IPS-NIHi7 (cell line): ENCODE measurements at regions not wholly inside any gene's neighbourhood (a gene's known extent, or its start where the extent isn't known, plus 50 kb on each side); places are given as distances from the start of the nearest gene placed in this dataset.
"Not testable (repeated sequence)": the region's sequence is repeated elsewhere in the genome, so short reads cannot be mapped to it uniquely, and the experiment has no call there.

Source experiments
- DNase-seq: peaks from one replicate; pipeline ENCODE4 v3.0.0; 2012; ENCODE audit warnings: mixed read lengths; ENCODE audit errors: extremely low spot score

DNA sequence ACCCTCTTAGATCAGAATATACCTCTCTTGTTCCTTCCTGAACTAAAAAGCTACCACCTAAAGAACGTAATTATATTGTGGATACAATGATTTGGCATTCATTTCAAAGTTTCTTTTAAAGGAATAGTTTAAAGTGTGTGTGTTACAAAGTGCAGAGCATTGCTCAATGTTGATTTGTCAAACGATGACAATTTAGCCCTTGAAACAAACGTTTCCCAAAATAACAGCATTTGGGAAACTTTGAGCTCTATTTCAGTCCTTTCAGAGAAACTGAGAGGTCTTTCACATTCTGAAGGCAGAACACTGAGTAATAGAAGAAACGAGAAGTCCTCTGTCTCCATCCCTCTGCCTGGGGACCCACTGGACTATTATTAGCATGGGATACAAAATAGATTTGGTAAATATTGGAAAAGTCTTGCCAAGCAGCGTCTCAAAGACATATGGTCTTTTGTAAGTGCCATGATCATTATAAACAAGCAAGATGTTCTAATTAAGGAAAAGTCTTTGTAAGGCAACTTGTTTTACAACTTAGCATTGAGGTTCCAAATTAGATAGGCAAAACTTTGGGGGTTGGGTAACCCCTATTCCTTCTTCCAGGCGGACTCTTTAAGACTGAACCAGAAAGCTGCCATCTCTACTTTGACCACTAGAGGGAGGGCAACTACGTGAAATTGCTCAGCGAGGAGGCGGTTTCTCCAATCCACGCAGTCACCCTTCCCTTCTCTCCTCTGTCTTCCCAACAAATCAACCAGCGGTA, 208.8 kb downstream of the RNF144B start:
- peak; percentile 77 for DNase-seq

DNA sequence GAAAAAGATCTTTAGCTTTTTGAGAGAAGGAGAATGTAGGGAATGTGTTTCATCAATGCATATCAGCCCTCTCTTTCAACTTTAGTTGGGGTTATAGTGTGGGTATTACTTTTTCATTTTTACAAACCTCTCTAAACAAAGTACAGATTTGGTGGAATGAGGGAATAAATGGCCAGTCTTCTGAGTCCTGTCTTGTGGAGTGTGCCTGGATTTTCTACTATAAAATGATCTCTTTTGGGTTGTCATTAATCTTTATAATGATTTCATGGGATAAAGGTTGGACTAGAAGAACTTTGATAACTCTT, 209.3 kb downstream of the RNF144B start:
- DNase-seq, result no peak

DNA sequence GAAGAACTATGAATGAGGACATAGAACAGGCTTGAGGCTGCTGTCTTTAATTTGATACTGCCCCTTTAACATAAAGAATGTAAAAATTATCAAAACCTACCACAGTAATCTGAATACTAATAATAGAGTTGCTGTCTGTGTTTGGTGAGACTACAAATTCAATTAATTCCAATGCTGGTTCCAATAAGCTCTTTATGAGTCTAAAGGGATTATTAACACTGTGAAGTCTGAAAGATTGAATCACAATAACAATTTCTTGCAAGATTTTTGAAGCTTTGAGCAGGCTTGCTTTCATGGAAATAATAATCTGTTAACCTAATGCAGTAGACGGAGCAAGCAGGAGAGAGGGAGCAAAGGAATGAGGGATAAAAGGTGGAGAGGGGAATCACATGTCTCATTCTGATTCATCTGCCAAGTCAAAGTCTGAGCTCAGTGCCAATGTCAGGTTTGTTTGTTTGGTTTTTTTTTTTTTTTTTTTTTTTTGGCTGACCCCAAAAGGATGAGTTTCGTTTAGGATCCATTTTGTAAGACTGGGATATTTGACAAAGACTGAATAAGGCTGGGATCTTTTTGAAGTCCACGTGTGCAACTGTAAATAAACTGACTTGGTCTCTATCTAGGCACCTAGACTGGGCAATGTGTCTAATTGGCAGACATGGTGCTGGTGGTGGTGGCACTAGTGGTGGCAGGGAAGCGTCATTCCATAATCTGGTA, 211.6 kb downstream of the RNF144B start:
- no peak for DNase-seq

DNA sequence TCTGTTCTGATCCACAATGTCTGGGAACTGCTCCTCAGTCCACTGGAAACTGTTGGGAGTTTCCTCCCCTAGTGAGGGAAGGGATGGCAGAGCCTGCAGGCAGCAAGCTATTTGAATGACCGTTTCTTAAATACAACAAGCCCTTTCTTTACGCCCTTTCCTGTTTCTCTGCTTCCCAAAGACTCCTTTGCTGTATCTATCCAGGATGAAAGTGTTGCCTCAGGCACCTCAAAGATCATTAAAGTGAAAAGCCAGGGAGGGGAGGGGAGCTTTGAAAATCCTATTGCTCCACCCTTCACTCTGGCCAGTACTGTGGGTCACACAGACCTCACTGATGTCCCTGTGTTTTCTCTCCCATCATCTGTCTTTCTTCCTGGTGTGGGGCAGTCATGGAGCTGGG, 213.1 kb downstream of the RNF144B start:
- DNase-seq, result peak; percentile 16

DNA sequence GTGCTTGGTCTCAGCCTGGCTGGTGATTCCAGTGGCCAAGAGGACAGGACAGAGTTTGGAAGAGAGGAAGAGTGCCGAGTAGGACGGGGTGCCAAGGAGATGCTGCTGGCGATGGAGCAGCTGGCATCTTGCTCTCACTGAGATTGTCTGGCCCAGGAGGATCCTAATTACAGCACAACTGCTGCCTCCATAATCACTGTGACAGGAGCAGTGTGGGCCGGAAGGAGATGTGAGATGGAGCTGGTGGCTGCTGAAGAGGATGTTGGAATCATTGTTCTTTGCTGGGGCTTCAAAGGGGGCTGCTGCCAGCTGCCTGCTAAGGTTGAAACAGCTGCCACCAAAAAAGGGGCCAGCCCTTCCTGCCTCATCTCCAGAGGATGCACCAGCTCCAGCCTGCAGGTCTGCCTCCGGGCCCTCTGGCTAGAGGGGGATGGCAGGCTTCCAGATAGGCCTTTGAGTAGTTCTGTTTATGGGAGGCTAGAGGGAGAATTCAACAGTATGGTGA, 214.4 kb downstream of the RNF144B start:
- no peak for DNase-seq

DNA sequence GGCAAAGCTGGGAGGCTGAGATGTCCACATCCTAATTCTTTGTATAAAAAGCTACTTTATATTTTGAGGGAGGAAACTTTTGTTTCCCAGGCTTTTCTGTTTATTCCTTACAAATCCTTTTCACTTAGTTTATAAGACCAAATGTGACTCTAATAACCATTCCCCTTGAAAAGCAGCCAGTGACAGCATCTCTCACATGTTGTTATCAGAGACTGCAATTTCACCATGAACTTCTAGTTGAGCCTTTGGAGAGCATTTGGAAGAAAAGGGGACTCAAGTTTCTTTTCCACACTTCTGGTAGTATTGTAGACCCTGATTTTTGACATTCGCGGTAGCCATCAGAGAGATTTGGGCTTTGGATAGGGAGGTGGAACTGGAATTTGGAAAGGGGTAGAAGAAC, 215.8 kb downstream of the RNF144B start:
- DNase-seq, result no peak

DNA sequence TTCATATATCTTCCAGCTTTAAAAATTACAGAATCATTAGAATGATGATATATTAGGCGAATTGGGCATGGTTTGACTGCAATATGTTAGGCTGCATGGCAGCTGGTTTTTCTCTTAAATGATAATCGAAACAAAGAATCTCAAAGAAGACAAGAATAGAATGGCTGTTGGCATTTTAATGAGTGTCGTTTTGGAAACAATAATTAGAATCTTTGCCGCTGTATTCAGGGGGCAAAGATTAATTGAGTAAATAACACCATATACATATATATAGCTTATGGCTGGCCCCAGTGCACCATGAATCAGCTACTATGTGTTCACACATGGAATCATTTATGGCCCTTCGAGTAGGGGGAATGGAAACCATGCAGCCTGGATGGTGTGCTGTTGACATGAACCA, 216.2 kb downstream of the RNF144B start:
- DNase-seq, result no peak

DNA sequence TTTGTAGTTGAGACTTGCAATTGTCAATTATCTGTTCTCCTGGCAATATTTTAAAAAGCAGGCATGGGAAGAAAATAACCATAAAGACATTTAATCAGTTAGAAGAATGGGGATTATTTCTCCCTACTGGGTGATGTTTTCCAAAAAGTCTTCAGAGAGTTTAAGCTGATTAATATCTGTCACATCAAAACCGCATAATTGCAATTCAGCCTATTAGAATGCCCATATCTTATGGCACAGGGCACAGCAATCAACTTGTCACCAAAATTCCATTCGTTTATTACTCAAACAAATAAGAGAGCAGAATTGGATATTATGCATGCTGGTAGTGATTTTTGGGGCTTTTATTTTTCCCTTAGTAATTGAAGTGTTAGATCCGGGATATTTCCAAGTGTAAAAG, 218.7 kb downstream of the RNF144B start:
- DNase-seq, result no peak

DNA sequence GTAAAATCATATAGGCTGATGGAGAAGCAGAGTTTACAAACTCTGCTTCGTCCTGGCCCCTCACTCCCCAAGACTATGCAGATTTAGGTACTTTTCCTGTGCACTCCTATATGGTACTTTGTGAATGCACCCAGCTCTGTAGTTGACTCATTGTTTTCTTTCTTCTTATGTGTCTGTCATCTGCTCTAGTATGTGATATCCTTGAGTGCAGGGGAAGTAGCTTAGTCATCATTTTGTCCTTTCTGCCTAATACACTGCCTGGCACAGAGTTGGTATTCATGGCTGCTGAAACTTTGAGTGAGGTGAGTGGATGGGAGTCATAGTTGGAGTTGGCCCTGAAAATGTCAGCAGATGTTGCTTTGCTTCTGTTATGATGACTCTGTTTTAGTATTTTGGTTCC, 222.6 kb downstream of the RNF144B start:
- no peak for DNase-seq

DNA sequence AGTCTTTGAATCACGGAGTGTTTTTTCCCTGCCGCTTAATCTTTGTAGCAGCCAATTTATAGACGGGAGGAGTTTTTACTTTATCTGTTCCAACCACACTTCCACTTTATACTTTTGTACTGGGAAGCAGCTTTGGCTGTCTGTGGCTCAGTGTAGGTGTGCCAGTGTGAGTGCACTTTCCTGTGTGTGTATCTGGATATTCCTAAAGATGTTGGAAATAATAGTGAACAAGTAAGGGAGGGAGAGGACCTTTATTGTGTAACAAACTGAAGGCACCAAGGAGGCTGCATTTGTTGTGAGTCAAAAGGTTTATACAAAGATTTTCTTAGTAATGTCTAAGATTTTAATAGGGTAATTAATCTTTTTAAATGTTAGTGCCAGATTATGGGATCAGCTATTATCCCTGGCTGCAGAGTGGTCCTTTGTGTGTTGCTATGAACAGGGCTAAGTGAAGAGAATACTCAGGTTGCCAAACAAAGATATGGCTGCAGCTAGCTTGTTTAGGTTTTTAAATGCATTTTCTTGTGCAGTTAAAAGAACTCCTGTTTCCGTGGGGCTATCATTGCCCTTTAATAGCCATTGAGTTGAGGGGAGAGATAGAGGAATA, 226.3 kb downstream of the RNF144B start:
- no peak for DNase-seq

DNA sequence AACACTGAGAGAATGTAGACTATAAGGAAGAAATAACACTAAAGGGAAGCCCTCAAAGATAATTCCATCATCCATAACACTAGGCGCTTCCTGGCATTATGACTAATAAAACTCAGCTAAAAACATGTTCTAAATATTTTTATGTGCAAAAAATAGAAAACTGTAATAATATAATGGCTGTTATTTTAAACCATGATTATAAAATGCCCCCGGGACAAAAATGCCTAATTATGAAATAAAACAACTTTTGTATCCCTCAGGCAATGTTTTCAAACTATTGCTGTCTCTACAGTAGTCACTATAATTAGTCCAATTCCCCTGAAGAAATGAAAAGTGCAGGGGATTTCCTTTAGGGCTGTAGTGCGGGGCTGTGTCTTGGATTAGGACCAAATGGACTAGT, 242.4 kb downstream of the RNF144B start:
- DNase-seq, result no peak

DNA sequence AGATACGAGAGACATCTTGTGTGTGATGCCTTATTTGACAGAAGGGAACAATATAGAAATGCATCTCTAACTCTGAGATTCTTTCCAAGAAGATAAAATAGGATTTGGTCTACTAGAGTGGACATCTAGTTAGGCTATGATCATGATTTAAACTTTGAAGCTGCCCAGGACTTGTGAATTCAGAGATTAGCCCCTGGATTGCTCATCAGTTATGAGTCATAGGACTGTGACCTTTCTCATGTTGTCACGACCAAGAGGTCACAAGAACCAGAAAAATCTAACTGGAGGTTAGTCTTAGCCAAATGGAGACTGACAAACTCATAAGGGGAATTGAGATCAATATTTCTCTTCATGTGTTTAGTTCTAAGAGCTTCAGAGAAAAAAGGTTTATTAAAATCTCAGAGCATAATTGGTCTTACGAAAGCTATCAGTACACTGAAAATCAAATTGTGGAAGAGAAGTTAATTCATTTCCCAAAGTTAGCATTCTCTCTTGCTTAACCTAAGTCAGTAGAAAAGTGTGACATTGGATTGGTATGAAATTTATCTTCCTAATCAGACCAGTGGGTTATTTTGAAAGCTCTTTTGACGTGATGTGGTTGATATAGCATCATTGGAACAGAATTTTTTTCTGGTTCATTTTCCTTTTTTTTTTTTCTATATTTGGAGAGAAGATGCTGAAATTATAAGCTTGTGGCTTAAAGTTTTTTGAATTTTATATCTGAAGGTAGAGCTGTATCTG, 245.7 kb downstream of the RNF144B start:
- no peak for DNase-seq

DNA sequence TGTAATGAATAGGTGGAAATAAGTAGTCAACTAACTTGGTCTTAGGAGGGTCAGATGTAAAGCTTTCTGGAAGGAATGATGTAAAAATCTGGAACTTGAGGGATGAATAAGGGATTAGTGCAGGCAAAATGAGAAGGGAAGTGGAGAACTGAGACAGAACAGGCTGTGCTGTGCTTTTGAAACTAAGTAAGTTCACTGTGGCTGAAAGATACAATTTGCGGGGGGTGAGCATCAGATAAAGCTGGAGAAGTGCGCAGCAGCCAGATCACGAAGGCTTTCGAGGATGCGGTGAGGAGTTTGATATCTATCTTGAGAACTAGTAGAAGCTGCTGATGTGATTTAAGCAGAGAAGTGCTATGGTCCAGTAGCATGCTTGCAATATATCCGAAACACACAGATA, 247.8 kb downstream of the RNF144B start:
- DNase-seq, result no peak

DNA sequence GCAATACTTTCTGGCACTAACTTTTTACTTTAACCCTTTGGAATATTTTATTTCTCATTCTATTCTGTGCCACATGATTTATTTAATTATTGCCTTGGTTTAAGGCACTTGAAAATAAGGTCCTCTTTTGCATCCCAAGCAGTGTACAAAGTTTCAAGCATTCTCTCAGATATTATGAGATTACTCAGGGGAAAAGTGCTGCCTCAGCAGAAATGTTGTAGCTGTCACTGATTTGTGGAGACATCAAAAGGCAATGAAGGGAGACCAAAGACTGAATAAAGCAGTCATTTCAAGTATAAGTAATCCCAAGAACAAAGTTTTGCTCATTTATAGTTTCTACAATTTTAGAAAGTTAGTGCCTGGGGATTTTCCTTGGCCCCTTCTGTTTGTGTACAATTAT, 253.0 kb downstream of the RNF144B start:
- no peak for DNase-seq

DNA sequence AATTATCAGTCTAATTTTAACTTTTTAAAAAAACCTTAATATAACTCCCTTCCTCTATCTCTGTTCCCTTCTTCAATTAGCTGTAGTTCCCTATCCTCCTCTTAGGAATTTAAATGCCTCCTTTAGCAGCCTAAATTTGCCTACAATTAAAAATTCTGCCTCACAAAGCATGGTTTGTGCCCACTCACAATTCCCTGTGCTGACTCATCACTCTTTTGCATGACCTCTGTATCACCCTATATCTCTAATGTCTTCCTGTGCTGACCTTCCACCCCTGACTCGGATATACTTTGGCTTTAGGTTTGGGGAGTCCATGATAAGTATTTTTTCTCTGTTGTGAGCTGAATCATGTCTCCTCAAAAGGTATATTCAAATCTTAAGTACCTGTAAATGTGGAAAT, 253.6 kb downstream of the RNF144B start:
- DNase-seq, result no peak

DNA sequence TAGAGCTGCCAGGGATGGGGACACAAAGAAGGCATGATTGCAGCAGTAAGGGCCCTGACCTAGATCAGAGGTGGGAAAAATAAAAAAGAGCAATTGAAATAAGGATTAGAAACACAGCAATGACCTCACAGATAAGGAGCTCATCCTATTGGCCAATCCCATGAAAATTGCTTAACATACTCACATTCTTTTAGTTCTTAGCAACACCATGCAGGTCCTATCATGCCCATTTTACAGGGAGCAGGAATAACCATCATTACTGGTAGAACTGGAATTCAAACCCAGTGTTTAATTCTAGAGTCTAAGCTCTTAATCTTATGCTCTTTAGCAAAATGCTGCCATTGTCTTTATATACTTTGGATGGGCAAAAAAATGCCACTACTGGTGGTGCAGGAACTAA, 267.7 kb downstream of the RNF144B start:
- no peak for DNase-seq

DNA sequence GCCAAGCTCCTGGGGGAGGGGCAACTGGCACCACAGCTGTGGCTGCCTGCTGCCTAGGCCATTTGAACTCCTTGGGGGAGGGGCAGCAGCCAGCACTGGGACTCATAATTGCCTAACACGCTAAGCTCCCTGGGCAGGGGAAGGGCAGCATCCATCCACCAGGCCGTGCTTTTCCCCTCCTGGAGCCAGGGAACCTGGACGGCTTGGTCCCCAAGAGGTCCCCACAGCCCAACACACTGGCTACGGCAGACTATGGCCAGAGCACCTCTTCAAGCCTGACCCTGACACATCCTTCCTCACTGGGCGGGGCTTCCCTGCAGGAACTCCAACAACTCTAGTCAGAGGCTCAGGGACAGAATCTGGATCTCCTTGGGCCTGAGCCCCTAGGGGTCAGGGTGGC, 269.4 kb downstream of the RNF144B start:
- no peak for DNase-seq

DNA sequence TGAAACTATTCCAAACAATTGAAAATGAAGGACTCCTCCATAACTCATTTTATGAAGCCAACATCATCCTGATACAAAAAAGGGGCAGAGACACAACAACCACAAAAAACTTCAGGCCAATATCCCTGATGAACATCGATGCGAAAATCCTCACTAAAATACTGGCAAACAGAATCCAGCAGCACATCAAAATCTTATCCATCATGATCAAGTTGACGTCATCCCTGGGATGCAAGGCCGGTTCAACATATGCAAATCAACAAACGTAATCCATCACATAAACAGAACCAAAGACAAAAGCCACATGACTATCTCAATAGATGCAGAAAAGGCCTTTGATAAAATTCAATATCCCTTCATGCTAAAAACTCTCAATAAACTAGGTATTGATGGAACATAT, 272.8 kb downstream of the RNF144B start:
- not testable (repeated sequence) for DNase-seq

DNA sequence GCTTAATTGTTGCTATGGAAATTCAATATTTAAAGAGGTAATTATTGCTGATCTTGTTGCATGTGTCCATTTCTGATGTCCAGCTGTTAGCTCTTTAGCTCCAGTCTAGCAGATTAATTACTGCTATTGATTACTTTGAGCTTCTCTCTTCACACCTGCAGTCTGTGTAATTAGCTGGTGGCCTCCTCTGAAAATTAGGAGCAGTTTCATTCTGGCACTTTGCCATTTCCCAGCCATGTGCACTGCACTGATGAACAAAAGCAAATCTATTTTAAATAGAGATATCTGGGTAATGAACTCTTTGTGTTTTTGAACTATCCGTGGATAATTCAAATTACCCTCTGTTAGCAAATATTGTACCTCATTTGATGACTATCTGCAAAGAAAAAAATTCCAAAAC, 275.9 kb downstream of the RNF144B start:
- DNase-seq, result no peak

DNA sequence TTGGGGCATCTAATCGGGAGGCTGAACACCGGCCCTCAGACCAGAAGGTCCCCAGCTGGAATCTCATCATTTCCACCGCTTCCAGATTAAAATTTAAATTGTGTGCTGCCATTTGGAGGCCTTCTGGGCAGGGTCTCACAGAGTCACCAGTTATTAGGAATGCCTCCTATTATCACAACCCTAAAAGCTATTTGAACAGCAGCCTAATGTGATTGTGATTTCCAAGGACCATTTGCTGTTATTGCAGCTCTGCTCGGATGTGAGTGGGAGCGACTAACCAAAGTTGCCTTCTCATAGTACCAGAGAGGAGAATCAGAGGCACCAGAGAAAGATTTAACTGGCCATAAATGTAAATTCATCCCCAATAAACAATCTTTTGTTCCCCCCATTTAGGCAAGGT, 277.3 kb downstream of the RNF144B start:
- DNase-seq, result no peak

DNA sequence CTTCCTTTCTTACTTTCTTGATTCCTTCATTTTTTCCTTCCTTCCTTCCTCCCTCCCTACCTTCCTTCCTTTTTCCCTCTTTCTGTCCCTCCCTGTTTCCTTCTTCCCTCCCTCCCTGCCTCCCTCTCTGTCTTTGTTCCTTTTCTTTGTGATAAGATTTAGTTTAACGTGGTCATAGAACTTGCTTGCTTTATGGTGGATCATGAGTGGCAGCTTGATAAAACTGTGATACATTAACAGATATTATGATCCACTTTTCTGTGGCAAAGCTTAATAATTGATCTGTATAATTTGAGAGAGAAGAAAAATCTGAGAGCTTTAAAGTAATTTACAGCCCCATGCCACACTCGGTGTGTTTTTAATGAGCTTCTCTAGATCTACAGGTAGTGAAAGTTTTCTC, 280.5 kb downstream of the RNF144B start:
- no peak for DNase-seq

DNA sequence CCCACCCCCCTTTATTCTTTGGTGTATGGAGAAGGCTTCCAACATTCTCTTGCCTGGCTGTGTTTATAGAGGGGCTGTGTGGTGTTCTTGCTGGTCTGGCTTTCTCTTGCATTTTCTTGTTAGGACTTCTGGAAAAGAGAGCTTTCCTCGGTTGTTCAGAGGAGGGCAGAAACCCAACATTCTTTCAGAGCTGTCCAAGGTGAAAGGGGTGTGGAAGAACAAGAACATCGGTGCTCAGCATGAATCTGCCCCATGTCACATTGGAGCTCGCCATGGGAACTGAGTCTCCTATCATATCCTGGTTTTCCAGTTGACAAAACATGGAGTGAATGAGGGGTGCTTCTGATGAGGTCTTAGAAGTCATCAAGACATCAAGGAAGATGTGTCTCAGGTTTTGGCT, 281.8 kb downstream of the RNF144B start:
- peak; percentile 12 for DNase-seq
